Activated effector memory CD4-positive, alpha-beta T cell treated with anti-CD3 and anti-CD28 coated beads, Interleukin-2, amount 50 U/mL, for 16 hours (primary cell): ENCODE measurements at regions not wholly inside any gene's neighbourhood (a gene's known extent, or its start where the extent isn't known, plus 50 kb on each side); places are given as distances from the start of the nearest gene placed in this dataset.
"Not testable (repeated sequence)": the region's sequence is repeated elsewhere in the genome, so short reads cannot be mapped to it uniquely, and the experiment has no call there.

Experiments
- DNase-seq: peaks from one replicate; pipeline ENCODE4 v3.0.0-alpha.2; 2020

DNA sequence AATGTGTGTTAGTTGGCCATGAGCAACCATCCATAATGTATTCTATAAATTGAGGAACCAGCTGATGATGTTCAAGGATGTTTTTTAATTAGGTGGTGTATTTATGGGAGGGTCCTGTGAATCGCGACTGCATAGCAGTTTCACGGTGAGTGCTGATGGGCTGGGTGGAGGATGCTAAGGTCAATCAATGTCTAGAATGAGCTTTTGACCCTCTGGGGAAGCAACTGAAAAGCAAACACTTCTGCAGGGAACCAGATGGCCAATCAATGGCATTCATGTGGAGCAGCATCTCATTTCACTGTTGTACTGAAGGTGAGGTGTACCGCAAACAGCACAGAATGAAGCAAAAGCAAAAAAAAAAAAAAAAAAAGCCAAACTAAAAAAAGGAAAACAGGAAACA lies 676.1 kb upstream of the TMEM132C start:
- DNase-seq: no peak

DNA sequence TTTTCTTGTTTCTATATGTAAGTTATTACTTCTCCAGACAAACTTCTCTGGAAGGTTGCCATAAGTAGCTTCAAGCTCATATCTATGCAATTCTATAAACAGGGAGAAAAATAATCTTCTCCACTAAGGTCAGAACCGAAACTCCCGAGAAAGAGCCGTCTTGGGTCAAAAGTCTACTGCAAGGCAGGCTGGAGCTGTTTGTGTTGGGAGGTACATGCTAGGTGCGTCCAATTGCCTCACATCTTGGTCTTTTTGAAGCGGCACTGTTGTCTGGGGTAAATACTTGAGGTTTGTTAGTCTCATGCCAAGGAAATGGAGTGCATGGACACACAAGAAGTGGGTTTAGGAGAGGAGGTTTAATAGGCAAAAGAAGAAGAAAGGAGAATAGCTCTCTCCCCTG lies 674.7 kb upstream of the TMEM132C start:
- DNase-seq: no peak

DNA sequence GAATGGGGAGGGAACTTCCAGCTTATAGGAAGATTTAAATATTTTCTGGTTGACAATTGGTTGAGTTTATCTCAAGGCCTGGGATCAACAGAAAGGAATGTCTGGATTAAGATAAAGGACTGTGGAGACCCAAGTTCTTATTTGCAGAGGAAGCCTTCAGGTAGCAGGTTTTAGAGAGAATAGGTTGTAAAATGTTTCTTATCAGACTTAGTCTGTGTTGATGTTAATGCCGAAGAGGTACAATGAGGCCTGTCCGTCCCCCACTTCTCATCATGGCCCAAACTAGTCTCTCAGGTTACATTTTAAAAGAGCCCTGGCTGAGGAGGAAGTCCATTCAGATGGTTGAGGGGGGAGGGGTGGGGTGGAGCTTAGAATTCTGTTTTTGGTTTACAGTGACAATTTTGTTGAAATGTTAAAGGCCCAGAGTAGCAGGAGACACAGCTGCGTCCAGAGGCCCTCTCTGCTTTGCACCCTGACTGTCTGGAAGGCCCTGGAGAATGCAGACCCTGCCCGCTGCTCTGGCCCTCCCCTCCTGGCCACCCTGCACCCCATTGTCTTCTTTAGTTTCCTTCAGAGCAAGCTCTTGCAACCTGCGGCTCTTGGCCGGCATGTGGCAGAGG lies 672.5 kb upstream of the TMEM132C start:
- DNase-seq: no peak

DNA sequence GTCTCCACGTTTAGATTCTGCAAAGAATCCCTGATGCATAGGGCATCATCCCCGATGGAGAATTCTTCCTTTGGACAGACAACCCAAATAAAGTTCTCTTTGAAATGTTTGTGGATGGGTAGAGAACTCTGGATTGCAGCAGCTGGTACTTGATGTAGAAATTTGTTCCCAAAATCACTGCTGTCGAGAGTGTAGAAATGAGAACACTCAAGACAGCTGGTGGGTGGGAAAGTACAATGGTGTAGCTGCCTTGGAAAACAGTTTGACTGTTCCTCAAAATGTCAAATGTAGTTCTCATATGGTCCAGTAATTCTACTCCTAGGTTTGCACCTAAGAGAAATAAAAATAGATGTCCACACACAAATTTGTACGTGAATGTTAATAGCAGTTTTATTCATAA lies 671.5 kb upstream of the TMEM132C start:
- no peak for DNase-seq

DNA sequence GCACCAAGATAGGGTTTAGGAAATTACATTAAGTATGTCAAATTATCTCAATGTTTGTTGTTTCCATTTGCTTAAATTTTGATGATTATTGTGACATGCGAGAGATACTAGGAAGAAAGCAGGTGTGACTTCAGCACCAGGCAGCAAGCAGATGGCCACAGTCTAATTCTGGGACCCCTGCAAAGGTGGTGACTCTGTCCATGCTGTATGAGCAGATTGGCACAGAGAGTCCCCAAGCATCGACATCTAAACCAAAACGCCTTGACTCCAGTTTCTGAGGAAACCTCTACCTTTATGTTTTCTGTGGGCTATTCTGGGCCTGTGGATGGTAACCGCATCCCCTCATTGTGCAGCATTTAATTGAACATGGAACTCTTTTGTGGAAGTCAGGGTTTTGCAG lies 670.1 kb upstream of the TMEM132C start:
- no peak for DNase-seq

DNA sequence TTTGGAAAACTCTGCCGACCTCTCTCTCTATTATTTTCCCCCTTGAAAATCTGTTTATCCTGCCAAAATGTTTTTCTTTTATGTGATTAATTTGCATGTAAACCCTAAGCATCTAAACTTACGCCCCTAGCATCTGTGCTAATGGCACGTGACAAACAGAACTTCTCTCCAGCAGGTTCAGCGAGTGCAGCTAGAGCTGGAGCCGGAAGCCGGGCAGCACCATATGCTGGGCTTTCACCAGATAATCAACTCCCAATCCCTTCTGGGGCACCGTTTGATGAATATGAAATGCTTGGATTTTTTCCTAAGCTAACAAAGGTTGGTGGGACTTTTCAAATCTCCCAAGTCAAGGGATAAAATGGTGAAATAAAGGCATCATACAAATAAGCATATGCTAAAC lies 667.5 kb upstream of the TMEM132C start:
- DNase-seq: no peak

DNA sequence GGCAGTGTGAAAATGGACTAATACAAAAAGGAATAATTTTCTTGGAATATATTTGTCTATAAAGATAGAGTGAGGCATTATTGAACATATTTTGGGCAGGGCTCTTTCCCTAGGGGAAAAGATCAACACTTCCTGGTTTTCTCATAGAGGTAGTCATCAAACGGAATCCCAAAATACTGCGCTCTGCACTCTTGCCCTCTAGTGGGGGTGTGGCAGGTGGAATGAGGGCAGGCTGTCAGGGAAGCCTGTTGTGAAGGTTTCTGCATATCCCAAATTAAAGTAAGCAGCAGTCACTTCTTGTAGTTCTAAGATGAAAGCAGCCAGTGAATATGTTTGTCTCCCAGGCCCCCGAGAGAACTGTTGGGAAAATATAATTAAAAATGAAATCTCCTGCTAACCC lies 666.8 kb upstream of the TMEM132C start:
- no peak for DNase-seq

DNA sequence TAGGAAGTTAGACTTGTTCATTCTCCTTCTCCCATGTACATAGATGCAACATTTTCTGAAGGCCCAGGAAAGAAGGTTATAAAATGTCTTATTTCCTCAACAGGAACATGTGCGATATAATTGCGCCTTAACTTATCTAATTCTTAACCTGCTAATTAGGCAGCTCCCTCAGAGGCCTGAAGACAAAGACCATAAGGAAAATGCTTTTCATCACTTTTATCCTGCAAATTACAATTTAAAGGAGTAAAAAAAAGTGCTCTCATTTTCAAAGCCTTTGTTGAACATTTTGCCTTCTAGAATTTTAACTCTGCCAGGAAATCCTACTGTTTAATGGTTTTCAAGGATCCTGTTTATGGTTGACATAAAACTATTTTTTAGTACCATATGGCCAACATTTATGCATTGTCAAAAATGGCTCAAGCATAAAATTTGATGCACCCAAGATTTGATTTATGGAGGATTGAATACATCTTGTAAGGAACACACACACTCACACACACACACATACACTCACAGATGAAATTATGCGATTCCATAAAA lies 660.4 kb upstream of the TMEM132C start:
- DNase-seq: no peak

DNA sequence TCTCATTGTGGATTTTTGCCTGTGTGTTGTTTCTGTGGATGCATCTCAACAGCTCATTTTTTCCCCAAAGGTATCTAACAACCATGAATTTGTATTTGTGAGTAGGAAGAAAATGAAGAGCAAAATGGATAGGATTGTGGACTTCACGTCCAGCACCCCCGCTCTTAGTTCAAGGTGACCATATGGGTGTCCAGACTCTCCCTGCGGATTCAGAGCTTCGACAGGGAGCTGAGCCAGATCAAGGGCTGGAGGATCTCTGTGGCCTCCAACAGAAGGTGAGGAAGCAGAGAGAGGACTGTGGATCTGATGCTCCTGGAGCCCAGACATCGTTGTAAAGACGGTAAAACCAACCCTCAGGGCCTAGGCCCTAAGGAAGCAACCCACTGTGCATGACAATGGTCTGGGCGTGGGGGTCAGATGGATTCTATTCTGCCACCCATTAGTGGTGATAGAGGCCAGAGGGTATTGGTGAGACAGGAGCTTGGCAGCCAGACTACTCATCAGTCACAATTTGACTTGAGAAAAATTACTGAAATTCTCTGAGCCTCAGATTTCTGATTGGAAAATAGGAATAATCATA lies 659.7 kb upstream of the TMEM132C start:
- DNase-seq: no peak

DNA sequence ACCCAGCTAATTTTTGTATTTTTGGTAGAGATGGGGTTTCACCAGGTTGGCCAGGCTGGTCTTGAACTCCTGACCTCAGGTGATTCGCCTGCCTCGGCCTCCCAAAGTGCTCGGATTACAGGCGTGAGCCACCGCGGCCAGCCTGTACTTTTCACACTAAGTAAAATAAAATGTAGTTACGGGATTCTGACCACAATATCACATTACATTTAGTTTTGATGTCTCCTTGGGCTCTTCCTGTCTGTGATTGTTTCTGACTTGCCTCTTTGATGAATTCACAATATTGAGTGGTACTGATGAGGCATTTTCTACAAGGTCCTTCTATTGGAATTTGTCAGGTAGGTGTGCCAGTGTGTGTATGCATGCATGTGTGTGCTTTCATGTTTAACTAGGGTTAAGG lies 658.6 kb upstream of the TMEM132C start:
- DNase-seq: not testable (repeated sequence)

DNA sequence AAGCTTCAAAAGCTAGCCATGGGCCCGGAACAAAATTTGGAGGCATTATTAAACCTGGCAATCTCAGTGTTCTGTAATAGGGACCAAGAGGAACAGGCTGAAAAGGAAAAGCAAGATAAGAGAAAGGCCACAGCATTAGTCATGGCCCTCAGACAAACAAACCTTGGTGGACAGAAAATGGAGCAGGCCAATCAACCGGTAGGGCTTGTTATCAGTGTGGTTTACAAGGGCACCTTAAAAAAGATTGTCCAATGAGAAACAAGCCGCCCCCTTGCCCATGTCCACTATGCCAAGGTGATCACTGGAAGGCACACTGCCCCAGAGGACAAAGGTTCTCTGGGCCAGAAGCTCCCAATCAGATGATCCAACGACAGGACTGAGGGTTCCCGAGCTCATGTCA lies 653.9 kb upstream of the TMEM132C start:
- DNase-seq: no peak

DNA sequence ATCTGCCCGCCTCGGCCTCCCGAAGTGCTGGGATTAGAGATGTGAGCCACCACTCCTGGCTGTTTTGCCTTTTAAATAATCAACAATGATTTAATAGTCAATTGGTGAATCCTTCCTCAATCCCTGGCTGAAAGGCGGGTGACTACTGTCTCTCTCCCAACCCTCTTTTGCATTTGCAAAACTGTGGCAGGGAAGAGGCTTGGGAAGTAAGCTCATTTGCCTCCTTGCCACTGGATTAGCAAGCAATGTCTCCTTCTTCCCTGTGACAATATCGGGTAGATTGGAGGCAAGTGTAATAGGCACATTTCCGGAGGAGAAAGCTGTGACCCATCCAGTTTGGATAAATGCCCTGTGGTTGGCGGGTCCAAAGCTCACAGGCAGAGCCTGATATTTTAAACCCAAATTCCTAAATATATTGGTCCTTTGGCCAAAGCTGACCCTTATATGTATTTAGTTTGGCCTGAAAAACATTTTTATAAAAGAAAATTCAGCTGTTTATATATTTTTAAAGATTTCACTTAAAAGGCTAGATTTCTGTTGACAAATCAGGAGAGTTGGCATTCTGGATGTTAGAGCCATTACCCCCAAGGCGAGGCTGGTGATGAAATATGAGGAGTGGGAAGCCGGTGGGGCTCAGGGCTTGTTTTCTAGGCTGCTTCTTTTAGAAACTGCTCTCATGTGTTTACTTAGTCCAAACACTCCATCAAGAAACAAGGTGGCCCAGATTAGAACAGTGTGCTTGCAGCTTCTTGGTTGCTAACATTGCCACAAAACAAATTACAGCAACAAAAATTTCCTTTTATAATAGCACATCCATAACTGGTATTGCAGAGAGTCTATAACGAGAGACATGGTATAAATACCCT lies 646.9 kb upstream of the TMEM132C start:
- DNase-seq: no peak

DNA sequence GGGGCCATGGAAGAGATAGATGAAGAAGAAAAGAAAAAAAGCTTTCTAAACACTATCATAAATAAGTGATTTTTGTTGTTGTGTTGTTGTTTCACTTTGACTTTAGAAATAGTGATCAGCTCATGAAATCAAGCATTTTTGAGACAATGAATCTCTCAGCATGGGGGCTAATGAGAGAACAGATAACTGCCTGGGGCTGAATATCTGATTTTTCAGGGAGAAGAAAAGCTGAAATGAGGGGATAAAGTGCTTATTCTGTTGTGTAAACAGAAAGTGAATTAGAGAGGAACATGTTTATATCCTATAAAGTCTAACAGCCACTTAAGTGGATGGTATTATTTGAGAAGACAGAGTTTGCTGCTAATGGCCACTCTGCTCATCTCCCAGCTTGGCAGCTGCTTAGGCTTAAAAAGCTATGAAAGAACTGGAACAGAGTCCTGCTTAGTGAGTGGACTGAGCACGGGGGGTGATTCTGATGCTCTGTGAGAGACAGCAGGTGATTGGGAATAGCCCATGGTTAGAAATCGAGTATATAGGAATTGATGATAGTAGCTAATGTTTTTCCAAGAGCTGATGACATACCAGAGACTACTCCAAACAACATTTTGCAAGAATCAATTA lies 646.1 kb upstream of the TMEM132C start:
- DNase-seq: no peak

DNA sequence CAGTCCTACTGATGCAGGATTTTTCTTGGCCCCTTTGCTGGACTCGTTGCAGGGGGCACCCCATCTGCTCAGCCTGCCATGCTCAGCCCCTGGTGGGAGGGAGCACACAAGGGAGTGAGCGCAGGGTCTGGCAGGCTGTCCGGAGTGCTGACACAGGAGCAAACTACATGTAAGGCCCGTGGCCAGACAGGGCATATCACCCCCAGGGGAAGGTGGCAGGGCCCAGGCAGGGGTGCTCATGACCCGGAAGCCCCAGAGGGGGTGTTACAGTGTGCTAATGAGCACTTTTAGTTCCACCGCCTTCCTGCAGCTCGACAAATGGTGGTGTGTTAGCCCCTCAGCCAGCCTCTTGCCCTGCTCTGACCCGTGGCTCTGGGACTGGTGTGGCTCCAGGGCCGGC lies 645.6 kb upstream of the TMEM132C start:
- DNase-seq: no peak

DNA sequence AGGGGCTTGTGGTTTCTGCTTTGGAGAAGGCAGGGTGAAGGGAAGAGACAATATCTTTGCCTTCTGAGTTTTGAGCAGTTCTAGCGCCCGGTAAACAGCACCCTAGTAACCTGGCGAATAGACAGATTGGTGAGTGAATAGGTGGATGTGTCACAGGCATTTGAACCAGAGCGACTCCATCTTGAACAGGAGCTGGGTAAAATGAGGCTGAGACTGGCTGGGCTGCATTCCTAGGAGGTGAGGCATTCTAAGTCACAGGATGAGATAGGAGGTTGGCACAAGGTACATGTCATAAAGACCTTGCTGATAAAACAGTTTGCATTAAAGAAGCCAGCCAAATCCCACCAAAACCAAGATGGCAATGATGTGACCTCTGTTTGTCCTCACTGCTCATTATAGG lies 643.6 kb upstream of the TMEM132C start:
- no peak for DNase-seq

DNA sequence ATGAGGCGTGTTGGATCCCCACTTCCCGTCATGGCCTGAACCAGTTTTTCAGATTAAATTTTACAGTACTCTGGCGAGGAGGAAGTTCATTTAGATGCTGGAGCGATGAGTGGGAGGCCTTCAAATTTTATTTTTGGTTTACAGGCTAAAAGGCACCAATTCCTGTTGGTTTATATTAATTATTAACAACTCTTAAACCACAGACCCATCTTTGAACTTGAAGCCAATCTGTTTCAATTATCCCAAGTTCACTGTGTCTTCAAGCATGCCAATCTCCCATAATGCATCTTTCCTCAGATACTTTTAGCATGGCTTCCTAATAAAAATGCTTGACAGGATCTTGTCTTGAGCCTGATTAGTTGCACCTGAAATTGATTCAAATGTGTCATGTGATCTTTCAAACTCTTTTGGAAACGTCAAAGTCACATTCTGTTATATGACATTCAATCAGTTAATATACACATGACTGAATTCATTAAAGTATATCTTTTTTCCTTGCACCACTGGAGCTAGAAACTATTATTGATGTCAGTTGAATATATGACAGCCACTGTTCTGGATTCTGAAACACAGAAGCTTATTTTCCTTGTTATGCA lies 641.7 kb upstream of the TMEM132C start:
- no peak for DNase-seq

DNA sequence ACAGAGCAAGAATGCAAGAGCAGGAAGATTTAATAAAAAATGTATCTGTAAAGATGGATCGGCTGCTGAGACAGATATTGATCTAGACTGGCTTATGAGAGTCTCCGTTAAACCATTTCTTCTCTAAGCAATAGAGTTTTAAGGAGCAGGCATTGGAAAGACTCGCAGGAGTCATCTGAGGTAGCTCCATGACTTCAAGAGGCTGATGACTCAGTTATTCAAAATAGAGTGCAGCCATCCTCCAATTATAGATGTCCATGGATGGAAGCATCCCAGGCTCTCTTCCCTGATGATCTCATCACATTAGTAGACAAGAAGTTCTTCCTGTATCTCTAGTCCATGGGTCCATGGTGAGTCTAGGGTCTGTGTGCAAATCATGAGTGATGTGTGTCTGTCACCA lies 638.3 kb upstream of the TMEM132C start:
- DNase-seq: no peak

DNA sequence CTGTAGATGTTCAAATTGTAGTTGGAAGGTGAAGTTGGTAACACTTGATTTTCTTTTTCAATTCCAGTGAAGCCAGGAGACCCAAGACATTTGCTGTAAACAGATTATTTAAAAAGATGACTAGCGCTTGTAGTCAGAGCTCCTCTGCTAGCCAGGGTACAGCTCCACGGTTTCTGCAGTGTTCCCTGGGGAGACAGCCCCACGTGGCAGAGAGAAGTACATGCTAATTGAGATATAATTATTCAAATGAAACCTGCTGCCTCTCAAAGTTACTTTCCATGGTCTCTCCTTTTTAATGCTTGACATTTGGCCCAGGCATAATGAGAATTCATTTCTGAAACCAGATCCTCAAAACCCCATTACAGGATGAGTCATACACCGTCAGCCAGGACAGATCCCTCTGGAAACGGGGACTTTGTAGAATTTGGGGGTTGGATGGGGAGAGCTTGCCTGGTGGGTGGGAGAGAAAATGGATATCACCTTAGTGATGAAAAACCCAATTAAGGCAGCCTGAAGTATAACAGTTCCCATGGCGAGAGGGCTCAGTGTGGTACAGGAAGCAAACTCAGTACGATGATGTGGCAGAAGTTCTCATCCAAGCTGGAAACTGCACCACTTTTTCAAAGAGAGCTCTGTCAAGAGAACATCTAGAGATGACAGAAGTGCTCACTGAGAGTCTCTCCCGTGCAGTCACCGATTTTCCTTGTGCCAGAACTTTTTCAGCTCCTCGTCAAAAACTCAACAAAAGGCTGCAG lies 637.7 kb upstream of the TMEM132C start:
- DNase-seq: no peak

DNA sequence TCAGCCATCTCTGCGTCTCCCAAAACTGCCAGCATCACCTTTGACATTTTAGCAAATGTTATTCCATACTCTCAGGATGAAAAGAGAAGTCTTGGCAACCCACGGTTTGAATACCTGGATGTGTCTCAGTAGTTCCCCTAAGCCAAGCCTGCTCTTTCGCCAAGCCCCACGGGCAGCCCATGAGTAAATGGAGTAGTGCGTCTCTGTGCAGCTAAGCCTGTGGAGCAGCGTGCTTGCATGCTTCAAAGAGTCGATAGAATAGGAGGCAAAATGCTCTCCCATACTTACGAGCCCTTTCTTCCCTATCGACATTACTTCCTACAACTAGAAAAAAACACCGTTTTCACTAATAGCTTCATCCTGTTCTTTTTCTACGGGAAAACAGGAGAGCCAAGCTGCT lies 634.5 kb upstream of the TMEM132C start:
- no peak for DNase-seq

DNA sequence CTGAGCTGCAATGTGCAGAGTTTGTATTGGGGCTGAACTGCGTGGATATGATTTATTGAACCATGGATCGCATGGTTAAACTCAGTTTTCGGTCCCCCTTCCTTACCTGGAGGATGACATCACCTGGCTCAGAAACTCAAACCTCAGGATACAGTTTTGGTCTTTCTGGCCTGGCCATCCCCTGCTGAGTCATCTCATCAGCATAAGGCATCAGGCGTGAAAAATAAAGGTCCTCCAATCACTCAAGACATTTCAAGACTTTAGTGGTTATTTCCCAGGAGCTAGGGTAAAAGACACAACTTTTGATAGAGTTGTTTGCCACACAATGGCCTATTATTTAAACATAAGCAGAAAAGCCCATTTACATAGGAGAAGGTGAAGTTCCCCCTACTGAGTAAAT lies 631.1 kb upstream of the TMEM132C start:
- DNase-seq: no peak

DNA sequence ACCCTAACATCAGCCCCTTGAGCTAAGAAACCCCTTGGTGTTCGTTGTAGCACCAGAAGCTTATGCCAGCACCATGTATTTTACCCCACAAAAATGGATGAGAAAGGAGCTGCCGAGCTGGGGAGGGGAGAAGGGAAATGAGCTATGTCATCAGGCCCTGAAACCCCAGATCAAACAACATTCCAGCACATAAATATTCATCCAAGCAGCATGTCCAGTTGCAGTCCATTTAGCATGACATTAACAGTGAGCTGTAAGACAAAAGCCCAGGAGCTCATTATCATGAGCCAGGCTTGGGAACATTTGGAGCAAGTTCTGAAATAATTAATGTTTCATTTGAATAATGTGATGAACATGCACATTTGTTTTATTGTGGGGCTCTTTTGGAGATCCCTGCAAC lies 630.1 kb upstream of the TMEM132C start:
- no peak for DNase-seq

DNA sequence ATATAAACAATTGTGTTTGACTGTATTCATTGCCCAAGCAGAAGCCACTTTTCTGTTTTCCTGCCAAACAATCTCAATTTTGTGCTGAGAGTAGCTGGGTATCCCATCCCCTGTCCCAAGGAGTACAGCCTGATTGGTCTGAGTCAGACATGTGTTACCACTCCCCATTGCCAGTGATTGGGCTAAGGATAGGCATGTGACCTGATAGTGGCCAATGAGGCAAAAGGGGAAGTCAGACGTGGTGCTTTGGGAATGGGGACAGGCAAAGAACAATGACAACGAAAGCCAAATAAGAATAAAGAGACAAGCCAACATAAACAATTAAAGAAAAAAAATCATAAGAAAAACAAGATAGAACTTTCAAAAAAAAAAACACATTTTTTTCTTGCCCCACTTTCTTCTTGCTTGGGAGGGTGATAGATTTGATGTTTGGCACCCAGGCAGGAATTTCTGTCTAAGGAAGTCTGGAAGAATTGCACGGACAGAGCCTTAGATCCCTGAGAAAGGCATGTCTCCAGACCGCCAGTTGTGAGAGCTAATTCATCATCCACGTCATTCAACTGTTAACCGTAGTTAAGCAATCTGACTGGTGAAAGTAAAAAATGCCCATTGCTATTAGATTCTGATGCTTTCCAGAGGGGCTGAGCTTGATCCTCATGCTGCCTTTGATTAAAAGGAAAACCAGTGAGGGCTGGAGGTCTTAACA lies 626.6 kb upstream of the TMEM132C start:
- DNase-seq: no peak
